ENCODE measurements at regions not wholly inside any gene's neighbourhood (a gene's known extent, or its start where the extent isn't known, plus 50 kb on each side); places are given as distances from the start of the nearest gene placed in this dataset.

- ChIA-PET CTCF (ENCODE audit: partially characterized antibody) (no interaction called here), POLR2A (ENCODE audit: partially characterized antibody) (no interaction called here)
- no peaks in the 10 kb centered on the region for H3K9me3 ChIP-seq (ENCODE audit: control insufficient read depth in 1 of 2, low read length in 2 of 2)
- H3K4me3 Mint-ChIP-seq, result no peak overlapping the region
- H3K4me3 ChIP-seq (ENCODE audit: low read length in 2 of 2), result no peak overlapping the region
- no peaks in the 10 kb centered on the region for H3K4me1 ChIP-seq (ENCODE audit: insufficient read depth, low read length)
- no peak overlapping the region for H3K27ac Mint-ChIP-seq
- H3K36me3 ChIP-seq (ENCODE audit: insufficient read depth, low read length), result no peaks in the 10 kb centered on the region
- H3K27ac ChIP-seq (ENCODE audit: low read depth, low read length), result no peak overlapping the region
- no peaks in the 10 kb centered on the region for H3K36me3 Mint-ChIP-seq
- H3K27me3 Mint-ChIP-seq, result no peaks in the 10 kb centered on the region
- peaks cover 0 to 1% (median 0%) of the 10 kb centered on the region in 8 donors for H3K9me3 Mint-ChIP-seq
- no peak for DNase-seq
- no peaks in the 10 kb centered on the region for H3K4me1 Mint-ChIP-seq
- no peaks in the 10 kb centered on the region for H3K27me3 ChIP-seq (ENCODE audit: insufficient read depth, low read length)
- intact Hi-C loops (cut with micrococcal nuclease), result no loop called here
These were observed 460.3 kb downstream of the SPRY1 start for GRCh38 chr4:123856689-123857545.

DNA sequence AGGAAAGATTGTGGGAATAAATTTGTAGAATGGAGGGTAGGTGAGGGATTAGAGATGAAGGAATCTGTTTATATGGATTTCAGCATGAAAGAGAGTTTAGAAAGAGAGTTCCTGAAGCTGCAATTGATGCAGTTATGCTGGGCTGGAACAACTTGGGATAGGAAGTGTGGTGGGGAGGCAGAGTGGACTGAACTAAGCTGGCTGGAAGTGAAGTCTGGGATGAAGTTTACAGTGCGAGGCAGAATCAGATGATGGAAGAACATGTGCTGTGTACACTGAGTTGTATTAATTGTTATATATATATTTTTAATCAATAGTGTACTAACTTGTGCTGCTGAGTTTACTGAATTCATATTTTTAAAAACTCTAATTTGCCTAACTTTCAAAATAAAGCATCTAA is 461.9 kb downstream of the SPRY1 start:
- H3K36me3 ChIP-seq (ENCODE audit: insufficient read depth, low read length), result no peaks in the 10 kb centered on the region
- CTCF ChIA-PET (ENCODE audit: partially characterized antibody), result no interaction called here
- no peaks in the 10 kb centered on the region for H3K9me3 ChIP-seq (ENCODE audit: control insufficient read depth in 1 of 2, low read length in 2 of 2)
- no peak overlapping the region for H3K4me3 ChIP-seq (ENCODE audit: low read length in 2 of 2)
- Mint-ChIP-seq H3K9me3 (peaks cover 0 to 1% (median 0%) of the 10 kb centered on the region in 8 donors), H3K36me3 (no peaks in the 10 kb centered on the region), H3K27ac (no peak overlapping the region), H3K4me1 (no peaks in the 10 kb centered on the region), H3K27me3 (no peaks in the 10 kb centered on the region), H3K4me3 (no peak overlapping the region)
- H3K4me1 ChIP-seq (ENCODE audit: insufficient read depth, low read length), result no peaks in the 10 kb centered on the region
- intact Hi-C loops (cut with micrococcal nuclease), result no loop called here
- no peak overlapping the region for H3K27ac ChIP-seq (ENCODE audit: low read depth, low read length)
- no peak for DNase-seq
- no peaks in the 10 kb centered on the region for H3K27me3 ChIP-seq (ENCODE audit: insufficient read depth, low read length)
- POLR2A ChIA-PET (ENCODE audit: partially characterized antibody), result no interaction called here

DNA sequence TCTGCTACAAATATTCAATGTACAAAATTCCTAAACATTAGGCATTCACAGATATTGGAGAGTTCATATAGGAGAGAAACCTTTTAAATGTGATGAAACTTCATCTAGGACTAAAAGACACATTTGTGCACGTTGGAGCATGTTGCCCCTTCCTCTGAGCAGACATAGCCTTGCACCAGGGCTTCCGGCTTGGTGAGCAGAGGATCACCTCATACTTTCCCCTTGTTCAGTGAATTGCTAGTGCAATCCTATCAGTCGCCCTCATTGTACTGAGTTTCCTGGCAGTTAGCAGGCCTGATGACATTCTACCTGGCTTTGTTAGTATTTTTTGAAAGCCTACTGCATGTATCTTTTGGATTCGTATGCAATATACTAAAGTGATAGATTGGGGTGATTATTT is 466.2 kb downstream of the SPRY1 start:
- no peaks in the 10 kb centered on the region for H3K36me3 ChIP-seq (ENCODE audit: insufficient read depth, low read length)
- H3K9me3 Mint-ChIP-seq, result peaks cover 0 to 4% (median 0%) of the 10 kb centered on the region in 8 donors
- H3K27me3 Mint-ChIP-seq, result no peaks in the 10 kb centered on the region
- intact Hi-C loops (cut with micrococcal nuclease), result no loop called here
- no peaks in the 10 kb centered on the region for H3K4me1 ChIP-seq (ENCODE audit: insufficient read depth, low read length)
- ChIA-PET POLR2A (ENCODE audit: partially characterized antibody) (no interaction called here), CTCF (ENCODE audit: partially characterized antibody) (no interaction called here)
- no peak overlapping the region for H3K4me3 Mint-ChIP-seq
- H3K27me3 ChIP-seq (ENCODE audit: insufficient read depth, low read length), result no peaks in the 10 kb centered on the region
- H3K4me3 ChIP-seq (ENCODE audit: low read length in 2 of 2), result no peak overlapping the region
- H3K4me1 Mint-ChIP-seq, result no peaks in the 10 kb centered on the region
- no peaks in the 10 kb centered on the region for H3K9me3 ChIP-seq (ENCODE audit: control insufficient read depth in 1 of 2, low read length in 2 of 2)
- no peak for DNase-seq
- H3K27ac ChIP-seq (ENCODE audit: low read depth, low read length), result no peak overlapping the region
- H3K36me3 Mint-ChIP-seq, result no peaks in the 10 kb centered on the region
- H3K27ac Mint-ChIP-seq, result no peak overlapping the region

DNA sequence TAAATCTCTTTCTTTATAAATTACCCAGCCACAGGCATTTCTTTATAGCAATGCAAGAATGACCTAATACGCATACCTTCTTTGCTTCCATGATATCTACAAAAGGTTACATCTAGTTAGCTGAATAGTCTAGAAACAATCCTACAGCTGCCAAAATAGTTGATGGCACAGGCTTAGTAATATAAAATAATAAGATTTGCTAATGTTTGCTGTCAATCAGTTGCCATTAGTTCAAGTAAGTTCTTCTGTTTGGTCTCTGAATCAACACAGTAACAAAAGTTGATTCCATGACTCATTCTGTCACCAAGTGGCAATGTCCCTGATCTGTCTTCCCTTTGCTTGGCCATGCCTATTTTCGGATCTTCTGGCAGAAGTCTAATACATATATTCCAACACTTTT is 470.2 kb downstream of the SPRY1 start:
- Mint-ChIP-seq H3K4me3 (no peak overlapping the region), H3K4me1 (no peaks in the 10 kb centered on the region), H3K9me3 (peaks cover 0 to 4% (median 0%) of the 10 kb centered on the region in 8 donors), H3K27me3 (no peaks in the 10 kb centered on the region), H3K27ac (no peak overlapping the region), H3K36me3 (no peaks in the 10 kb centered on the region)
- H3K36me3 ChIP-seq (ENCODE audit: insufficient read depth, low read length), result no peaks in the 10 kb centered on the region
- DNase-seq, result no peak
- ChIA-PET CTCF (ENCODE audit: partially characterized antibody) (no interaction called here), POLR2A (ENCODE audit: partially characterized antibody) (no interaction called here)
- no peaks in the 10 kb centered on the region for H3K9me3 ChIP-seq (ENCODE audit: control insufficient read depth in 1 of 2, low read length in 2 of 2)
- intact Hi-C loops (cut with micrococcal nuclease), result no loop called here
- no peaks in the 10 kb centered on the region for H3K27me3 ChIP-seq (ENCODE audit: insufficient read depth, low read length)
- H3K27ac ChIP-seq (ENCODE audit: low read depth, low read length), result no peak overlapping the region
- H3K4me1 ChIP-seq (ENCODE audit: insufficient read depth, low read length), result no peaks in the 10 kb centered on the region
- no peak overlapping the region for H3K4me3 ChIP-seq (ENCODE audit: low read length in 2 of 2)

DNA sequence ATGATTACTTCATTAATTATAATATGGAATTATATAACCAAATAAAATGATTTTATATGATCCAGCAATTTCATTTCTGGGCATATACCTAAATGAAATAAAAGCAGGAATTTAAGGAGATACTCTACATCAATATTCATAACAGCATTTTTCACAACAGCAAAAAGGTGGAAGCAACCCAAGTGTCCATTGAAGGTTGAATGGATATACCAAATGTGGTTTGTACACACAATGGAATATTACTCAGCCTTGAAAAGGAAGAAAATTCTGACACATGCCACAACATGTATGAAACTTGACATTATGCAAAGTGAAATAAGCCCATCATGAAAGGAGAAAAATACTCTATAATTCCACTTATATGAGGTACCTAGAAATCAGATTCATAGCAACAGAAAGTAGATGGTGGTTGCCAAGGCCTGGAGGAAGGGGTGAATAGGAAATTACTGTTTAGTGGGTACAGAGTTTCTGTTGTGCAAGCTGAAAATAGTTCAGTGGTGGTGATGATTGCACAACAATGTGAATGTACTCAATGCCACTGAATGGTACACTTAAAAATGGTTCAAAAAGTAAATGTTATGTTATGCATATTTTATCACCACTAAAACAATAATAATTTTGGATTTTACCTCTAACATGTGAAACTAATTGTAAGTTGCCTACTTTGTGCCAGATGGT is 471.5 kb downstream of the SPRY1 start:
- Mint-ChIP-seq H3K9me3 (peaks cover 0 to 4% (median 0%) of the 10 kb centered on the region in 8 donors), H3K27ac (no peak overlapping the region), H3K36me3 (no peaks in the 10 kb centered on the region), H3K4me1 (no peaks in the 10 kb centered on the region), H3K27me3 (no peaks in the 10 kb centered on the region), H3K4me3 (no peak overlapping the region)
- intact Hi-C loops (cut with micrococcal nuclease), result no loop called here
- Histone ChIP-seq H3K27ac (ENCODE audit: low read depth, low read length) (no peak overlapping the region), H3K4me3 (ENCODE audit: low read length in 2 of 2) (no peak overlapping the region), H3K9me3 (ENCODE audit: control insufficient read depth in 1 of 2, low read length in 2 of 2) (no peaks in the 10 kb centered on the region), H3K4me1 (ENCODE audit: insufficient read depth, low read length) (no peaks in the 10 kb centered on the region), H3K36me3 (ENCODE audit: insufficient read depth, low read length) (no peaks in the 10 kb centered on the region), H3K27me3 (ENCODE audit: insufficient read depth, low read length) (no peaks in the 10 kb centered on the region)
- ChIA-PET POLR2A (ENCODE audit: partially characterized antibody) (no interaction called here), CTCF (ENCODE audit: partially characterized antibody) (no interaction called here)
- DNase-seq, result no peak

DNA sequence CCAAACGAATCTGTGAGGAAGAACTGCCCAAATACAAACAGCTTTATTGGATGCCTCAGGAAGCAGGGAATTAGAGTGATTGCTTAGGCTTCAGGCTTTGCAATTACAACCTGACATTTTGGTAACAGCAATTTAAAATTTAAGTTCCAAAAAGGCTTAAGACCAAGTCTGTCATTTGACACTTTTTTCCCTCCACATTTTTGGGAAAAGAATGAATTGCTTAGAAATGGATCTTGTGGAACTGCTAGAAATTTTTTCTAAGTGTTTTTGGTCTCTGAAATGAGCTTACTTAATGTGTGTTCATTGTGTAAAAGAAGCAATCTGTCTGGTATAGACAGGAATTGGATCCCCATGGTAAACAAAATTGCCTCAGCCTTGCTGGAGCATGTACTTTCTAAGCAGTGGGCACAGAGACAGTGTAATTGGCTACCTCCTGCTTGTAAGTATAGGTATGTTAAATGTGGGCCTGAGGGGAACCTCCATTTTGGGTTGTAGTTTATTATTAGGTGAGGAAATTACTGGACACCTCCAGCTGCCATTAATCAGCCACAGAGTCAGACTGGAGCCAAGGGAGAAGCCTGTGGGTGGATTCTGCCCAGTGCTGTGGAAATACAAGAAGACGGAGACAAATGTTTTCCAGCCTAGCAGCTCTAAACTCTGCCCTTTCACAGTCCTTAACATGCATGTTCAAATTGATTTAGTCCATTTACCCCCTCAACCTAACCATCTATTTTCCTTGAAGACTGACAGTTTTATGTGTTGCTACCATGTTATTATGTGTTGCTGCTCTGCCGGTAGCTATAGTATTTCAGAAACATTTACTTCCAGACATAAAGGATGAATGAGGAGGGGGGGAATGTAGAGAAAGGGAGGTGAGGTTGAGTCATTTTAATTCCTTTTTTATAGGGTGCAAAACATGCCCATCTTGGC is 473.0 kb downstream of the SPRY1 start:
- Mint-ChIP-seq H3K27me3 (no peaks in the 10 kb centered on the region), H3K9me3 (peaks cover 0 to 4% (median 0%) of the 10 kb centered on the region in 8 donors)
- intact Hi-C loops (cut with micrococcal nuclease), result no loop called here

More for the DNA sequence above, 473.0 kb downstream of the SPRY1 start:
- ChIA-PET CTCF (ENCODE audit: partially characterized antibody) (interaction anchor here (0.7 kb wide), 1 partner anchor 183 kb away, joined by 5 read pairs; no protein-coding TSS in a partner anchor), POLR2A (ENCODE audit: partially characterized antibody) (no interaction called here)
- H3K4me3 ChIP-seq (ENCODE audit: low read length in 2 of 2), result no peak overlapping the region
- H3K27ac ChIP-seq (ENCODE audit: low read depth, low read length), result no peak overlapping the region
- no peaks in the 10 kb centered on the region for H3K36me3 ChIP-seq (ENCODE audit: insufficient read depth, low read length)
- no peak for DNase-seq
- Mint-ChIP-seq H3K36me3 (no peaks in the 10 kb centered on the region), H3K27ac (peak overlapping the region in 1 of 7 donors; percentile 55), H3K4me1 (no peaks in the 10 kb centered on the region), H3K4me3 (no peak overlapping the region)
- no peaks in the 10 kb centered on the region for H3K9me3 ChIP-seq (ENCODE audit: control insufficient read depth in 1 of 2, low read length in 2 of 2)
- no peaks in the 10 kb centered on the region for H3K27me3 ChIP-seq (ENCODE audit: insufficient read depth, low read length)
- no peaks in the 10 kb centered on the region for H3K4me1 ChIP-seq (ENCODE audit: insufficient read depth, low read length)
